Erythroblast (primary cell): ENCODE measurements at regions not wholly inside any gene's neighbourhood (a gene's known extent, or its start where the extent isn't known, plus 50 kb on each side); places are given as distances from the start of the nearest gene placed in this dataset.

Experiments used
- DNase-seq, 2 experiments: peaks; one replicate each; lab custom pipeline; 2025; lab: John Stamatoyannopoulos, UW
- GATA1 ChIP-seq: IDR thresholded peaks from 2 replicates; pipeline ENCODE4 v1.6.1; 2011; ENCODE audit warnings: low read depth, mild to moderate bottlenecking, control low read depth, low read length, moderate library complexity
- POLR2A ChIP-seq: IDR thresholded peaks from 2 replicates; pipeline ENCODE4 v1.6.1; 2011; ENCODE audit warnings: mild to moderate bottlenecking, low read length

DNA sequence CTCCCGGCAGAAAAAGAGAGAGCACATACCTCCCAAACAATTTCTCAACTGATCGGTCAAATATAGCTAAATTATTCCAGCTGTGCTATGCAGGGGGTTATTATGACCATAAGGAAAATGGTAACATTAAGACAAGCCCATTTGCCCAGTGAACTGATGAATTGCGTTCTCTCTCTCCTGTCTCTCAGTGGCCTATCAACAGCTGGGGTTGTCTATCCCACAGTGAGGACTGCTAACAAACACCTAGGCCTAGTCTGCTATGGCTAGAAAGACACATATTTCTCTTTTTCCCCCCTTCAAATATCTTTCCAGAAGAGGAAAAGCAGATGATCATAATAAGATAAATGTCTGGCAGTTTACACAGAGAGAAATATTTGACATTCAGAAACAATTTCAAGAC is 263.8 kb upstream of the ELAC2 start:
- TF ChIP-seq POLR2A (no peak), GATA1 (no peak)
- DNase-seq, result no peak

DNA sequence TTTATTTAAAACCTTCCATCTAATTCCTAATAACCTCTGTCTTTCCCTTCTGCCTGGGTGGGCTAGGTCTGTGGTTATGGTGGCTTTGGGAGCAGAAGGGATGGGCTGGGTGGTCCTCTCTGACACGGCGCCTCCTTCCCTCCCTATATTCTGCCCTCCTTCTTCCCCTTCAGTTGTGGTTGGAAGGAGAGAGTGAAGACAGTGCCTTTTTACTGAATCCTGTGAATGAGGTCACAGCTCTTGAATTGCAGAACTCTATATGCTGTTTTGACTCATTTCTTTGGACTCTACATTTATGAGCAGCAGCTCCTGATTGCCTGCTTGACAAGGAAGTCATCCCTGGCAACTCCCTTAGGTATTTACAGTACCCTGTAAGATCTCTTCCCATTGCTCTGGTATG is 256.0 kb upstream of the ELAC2 start:
- no peak for DNase-seq
- TF ChIP-seq POLR2A, result no peak
- no peak for TF ChIP-seq GATA1

DNA sequence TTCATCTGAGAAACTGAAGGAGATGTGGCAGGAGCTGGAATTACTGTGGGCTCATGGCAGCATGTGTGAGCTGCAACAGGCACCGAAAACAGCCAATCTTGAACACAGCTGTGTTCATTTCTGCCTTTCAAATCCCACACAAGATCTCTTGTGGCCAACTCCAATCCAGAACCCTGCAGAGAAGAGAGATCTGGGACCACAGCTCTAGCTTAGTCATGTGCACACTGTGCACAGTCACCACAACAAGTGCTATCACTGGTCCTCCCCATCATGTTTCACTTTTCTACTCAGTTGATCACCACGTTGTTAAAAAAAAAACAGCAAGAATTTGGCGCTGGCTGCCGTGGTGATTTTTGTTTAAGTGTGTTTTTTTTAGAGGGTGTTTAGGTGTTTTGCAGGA is 254.5 kb upstream of the ELAC2 start:
- TF ChIP-seq POLR2A, result no peak
- no peak for TF ChIP-seq GATA1
- DNase-seq, result no peak

DNA sequence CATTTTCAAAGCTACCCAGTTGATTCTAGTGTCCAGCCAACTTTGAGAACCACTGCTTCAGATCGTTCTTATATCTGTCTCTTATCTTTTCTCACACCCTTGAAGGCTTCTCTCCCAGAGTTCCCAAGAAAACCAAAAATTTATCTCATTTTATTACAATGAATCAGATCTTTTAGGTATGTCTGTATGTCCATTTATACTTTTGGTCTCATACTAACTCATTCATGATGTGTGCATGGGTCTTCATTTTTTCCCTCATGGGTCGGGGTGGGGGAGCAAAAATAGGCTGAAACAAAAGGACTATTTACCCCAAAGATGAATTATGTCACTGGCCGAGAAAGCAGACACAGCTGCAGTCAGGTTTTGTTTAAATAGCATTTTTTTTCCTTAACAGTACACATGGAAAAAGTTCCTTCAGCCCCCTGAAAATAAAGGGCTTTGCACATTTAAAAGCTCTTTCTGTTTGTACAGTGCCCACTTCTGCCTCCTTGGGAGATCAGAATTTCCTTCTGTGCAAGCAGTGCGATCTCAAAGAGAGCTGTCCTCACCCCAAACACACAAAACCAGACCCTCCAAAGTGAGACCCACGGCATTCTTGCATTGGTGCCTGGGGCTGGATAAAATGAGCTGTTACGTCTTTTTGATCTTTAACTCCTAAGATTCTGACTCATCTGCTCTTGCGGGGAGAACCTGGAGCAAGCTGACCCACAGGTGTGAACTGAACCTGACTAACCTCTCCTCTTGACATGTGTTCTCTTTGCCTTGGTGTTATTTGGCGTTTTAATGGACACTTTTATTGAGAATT is 251.2 kb upstream of the ELAC2 start:
- DNase-seq, result no peak

DNA sequence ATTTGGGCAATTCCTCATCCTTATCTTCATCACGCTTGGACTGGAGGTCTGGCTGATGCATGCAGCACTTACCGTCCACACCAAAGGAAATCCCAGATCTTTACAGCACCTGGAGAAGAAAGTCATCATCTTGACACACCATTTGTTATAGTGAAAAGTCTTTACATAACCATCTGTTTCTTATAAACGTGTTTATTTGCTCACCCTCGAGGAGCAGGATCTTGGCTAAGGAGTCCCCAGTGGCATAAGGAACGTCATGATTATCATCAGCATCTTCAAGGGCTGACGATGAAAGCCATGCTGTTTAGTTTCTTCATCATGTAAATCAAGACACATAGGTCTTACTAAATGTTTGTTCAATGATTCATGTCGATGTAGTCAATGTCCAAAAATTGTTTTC is 248.8 kb upstream of the ELAC2 start:
- DNase-seq, result no peak
- no peak for TF ChIP-seq GATA1
- no peak for TF ChIP-seq POLR2A

More for the DNA sequence above, 251.2 kb upstream of the ELAC2 start:
- TF ChIP-seq GATA1 (no peak), POLR2A (no peak)

DNA sequence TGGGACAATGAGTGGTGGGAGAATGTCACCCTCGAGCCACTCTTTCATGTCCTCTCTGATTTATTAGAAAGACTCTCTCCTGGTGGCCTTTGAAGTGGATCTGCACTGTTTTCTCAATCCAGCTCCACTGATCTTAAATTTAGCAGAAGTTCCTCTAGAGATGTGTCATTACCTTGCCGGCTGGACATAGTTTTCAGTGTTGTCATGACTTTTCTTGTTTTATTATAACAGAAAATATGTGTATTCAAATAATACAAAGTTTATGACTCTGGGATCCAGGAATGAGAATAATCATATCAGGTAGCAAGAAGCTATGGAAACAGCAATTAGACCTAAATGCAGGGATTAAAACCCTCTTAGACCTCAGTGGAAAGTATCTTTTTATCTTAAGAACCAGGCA is 247.5 kb upstream of the ELAC2 start:
- DNase-seq, result no peak
- TF ChIP-seq GATA1 (no peak), POLR2A (no peak)

DNA sequence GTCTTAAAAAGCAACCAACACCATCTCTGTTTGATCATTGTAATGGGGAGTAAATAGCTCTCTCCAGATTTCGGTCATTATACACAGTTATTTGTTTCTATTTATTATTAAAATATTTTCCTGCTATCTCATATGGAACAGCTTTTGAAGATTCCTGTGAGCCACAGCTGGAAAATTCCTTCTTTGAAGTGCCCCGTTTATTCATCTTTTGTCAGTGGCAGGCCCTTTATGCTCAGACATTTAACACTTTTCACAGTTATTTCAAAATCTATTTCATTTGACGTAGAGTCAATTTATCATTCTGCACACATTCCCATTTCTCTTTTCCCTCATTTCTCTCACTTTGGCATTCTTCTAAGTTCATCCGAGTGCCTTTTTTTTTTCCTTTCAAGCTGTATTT is 245.9 kb upstream of the ELAC2 start:
- TF ChIP-seq GATA1 (no peak), POLR2A (no peak)
- no peak for DNase-seq

DNA sequence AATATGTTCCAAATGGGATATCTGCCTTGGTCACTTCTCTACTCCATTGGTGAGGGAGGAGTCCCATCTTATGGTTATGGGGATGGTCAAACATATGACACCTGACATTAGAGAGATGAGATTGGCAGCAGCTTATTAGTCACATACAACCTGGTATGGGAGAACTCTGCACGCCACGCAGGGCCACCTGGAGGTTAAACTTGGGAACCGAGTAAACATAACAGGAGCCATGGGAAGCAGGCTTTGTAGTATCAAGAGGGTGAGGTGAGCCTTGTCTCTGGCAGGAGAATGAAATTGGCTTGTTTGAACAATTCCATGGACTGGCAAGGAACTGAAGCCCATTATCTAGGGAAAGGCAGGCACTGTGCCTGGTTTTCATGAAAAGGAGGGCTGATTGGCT is 238.7 kb upstream of the ELAC2 start:
- no peak for DNase-seq
- TF ChIP-seq POLR2A (no peak), GATA1 (no peak)

DNA sequence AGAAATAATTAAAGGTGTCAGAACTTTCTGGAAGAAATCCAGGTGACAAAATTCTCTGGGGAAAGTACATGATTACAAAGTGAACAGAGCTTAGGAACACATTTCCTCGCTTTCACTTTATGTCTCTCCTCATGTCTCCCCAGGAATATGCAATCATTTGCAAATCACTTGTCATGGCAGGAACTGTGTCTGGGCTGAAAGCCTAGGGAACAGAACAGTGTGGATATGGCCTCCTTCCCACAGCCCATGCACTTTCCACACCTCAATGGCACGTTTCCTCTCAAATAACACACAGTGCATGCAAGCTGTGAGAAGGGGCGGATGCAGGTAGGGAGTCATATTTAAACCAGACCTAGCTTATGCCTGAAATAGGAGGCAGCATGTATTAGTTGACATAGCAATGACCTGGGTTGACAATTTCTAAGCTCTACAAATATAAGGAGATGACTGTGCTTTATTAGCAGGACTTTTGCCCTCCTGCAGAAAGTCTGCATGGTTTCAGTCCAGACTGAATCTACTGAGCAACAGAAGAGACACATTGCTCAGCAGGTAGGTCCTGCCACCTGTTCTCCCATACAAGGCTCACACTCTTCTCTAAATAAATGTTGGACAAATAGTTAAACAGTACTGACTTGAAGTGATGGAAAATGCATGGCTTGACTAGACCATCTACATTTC is 236.0 kb upstream of the ELAC2 start:
- TF ChIP-seq GATA1 (no peak), POLR2A (no peak)
- no peak for DNase-seq

DNA sequence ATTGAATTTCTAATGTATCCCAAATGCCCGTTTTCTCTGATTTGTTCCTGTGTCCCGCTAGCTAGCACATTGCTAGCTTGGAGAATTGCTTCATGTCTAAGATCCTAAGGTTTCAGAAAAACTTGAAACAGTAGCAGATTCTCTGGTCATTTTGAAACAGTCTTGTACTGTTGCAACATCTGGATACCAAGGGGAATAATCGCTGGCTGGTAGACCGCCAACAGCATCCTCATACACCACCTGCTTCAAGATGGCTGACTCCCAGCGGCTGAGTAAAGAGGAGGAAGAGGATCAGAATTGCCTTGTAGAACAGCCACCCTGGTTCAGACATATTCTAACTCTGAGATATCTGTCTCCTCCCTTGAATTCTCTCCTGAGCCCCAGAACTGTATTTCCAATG is 226.7 kb upstream of the ELAC2 start:
- DNase-seq, result no peak
- TF ChIP-seq POLR2A (no peak), GATA1 (no peak)

DNA sequence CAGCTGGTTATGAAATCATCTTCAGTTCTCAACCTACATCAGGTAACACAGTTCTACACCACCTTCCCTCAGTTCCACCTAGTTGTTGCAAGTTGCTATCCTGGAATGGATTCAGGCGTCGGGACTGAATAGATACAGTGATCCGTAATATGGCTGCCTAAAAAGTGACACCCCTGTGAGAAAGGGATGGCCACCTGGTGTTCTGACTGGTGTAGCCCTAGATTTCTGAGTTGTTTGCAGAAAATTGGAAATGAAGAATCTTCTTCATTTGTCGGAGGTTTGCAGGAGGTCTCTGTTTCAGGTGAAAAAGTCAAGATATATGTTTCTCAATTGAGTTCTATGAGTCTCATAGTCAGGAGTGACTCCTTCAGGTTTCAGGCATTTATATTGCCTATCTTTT is 225.8 kb upstream of the ELAC2 start:
- TF ChIP-seq GATA1 (no peak), POLR2A (no peak)
- no peak for DNase-seq

DNA sequence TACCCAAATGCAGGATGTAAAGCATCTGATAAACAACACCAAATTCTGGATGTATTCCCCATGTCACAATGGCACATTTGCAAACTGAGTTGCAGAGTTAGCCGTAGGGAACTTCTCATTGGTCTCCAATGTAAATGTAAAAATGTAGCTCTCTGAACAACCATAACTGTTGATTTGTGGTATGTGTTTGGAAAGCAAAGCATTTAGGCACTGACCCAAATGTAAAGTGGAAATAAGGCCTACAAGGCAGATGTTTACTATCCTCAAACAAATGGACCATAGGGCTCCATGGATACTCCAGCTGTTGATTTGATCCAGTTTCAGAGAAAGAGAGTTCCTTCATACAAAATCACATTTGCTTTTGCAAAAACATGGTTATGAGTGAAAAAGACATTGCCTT is 223.0 kb upstream of the ELAC2 start:
- TF ChIP-seq POLR2A (no peak), GATA1 (no peak)
- no peak for DNase-seq

DNA sequence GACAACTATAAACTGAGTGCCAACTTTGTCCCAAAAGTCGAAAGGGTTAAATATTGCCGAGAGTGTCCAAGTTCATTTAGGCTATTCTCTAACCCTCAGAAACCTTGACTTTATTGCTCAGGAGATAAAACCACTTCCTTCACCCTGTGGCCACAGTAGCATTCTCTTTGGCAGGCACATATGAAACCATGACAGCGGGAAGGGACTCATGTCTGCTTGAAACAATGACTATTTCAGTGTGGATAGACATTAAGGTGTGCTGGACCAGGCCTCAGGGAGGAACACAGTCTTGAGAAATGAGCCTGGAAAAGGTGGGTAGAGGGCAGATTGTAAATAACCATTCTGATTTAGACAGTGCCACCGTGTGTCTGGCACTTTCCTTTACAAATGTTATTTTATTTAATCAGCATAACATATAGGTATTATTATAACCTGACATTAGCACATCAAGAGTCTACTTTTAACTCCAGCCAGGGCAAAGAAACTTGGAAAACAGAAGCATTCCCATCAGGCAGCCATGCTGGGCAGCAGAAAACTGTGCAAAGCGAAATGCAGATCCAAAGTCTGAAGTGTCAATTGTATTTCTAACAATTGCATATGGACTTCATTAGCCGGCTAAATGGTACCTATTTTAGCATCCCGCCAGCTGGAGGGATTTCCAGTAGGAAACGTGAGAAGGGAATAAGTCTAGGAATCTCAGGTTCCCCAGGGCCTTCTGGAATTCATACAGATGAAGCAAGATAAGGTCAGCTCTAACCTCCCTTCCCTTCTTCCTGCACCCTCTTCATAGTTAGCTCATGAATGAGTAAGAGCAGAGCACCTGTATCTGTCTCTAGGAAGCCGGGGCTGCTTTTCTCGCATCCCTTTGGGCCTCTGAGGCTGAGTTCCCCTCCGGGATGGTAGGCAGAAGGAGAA is 212.8 kb upstream of the ELAC2 start:
- no peak for DNase-seq
- no peak for TF ChIP-seq GATA1
- no peak for TF ChIP-seq POLR2A

DNA sequence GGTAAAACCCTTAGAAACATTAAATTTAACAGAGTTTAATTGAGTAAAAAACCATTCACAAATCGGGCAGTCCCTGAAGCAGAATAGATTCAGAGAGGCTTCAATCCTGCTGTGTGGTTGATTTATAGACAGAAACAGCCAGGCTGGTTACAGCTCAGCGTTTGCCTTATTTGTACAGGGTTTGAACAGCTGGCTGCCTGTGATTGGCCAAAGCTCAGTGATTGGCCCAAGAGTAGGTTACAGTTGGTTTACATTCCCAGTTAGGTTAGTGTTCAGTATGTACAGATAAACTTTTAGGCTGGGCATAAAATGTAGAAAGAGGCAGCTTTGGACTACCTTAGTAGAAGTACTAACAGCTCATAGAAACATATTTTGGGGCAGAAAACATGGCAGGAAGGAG is 210.4 kb upstream of the ELAC2 start:
- DNase-seq, result no peak
- no peak for TF ChIP-seq POLR2A
